Rectal smooth muscle tissue (tissue), 1 donor: ENCODE measurements at regions not wholly inside any gene's neighbourhood (a gene's known extent, or its start where the extent isn't known, plus 50 kb on each side); places are given as distances from the start of the nearest gene placed in this dataset.
"Not testable (repeated sequence)": the region's sequence is repeated elsewhere in the genome, so short reads cannot be mapped to it uniquely, and the experiment has no call there.

Experiments
- H3K27ac ChIP-seq: one replicate; pipeline ENCODE4 v1.7.0; 2013; ENCODE audit warnings: low read depth, low read length, inconsistent platforms
- H3K27me3 ChIP-seq: one replicate; pipeline ENCODE4 v1.7.0; 2013; ENCODE audit warnings: low read length; ENCODE audit not compliant: control insufficient read depth, insufficient read depth
- H3K36me3 ChIP-seq: one replicate; pipeline ENCODE4 v1.7.0; 2013; ENCODE audit warnings: low read length; ENCODE audit not compliant: control insufficient read depth, insufficient read depth
- H3K4me1 ChIP-seq: one replicate; pipeline ENCODE4 v1.7.0; 2013; ENCODE audit warnings: low read length; ENCODE audit not compliant: control insufficient read depth, insufficient read depth
- H3K4me3 ChIP-seq: one replicate; pipeline ENCODE4 v1.7.0; 2013; ENCODE audit warnings: low read length
- H3K9ac ChIP-seq: one replicate; pipeline ENCODE4 v1.7.0; 2013; ENCODE audit warnings: low read length

- H3K9ac ChIP-seq = no peak overlapping the region
- no peaks in the 10 kb centered on the region for H3K27me3 ChIP-seq
- no peak overlapping the region for H3K27ac ChIP-seq
- no peaks in the 10 kb centered on the region for H3K4me1 ChIP-seq
- no peak overlapping the region for H3K4me3 ChIP-seq
- H3K36me3 ChIP-seq = no peaks in the 10 kb centered on the region
Measured at GRCh38 chr3:21234933-21235332, 516.1 kb downstream of the ZNF385D start.

GRCh38 chr3:21229426-21230135 lies 521.4 kb downstream of the ZNF385D start:
- Histone ChIP-seq H3K9ac (no peak overlapping the region), H3K27ac (no peak overlapping the region), H3K4me1 (no peaks in the 10 kb centered on the region), H3K4me3 (no peak overlapping the region), H3K27me3 (no peaks in the 10 kb centered on the region), H3K36me3 (no peaks in the 10 kb centered on the region)

GRCh38 chr3:21226086-21226485 lies 524.9 kb downstream of the ZNF385D start:
- H3K9ac ChIP-seq = no peak overlapping the region
- H3K4me1 ChIP-seq = no peaks in the 10 kb centered on the region
- H3K36me3 ChIP-seq = no peaks in the 10 kb centered on the region
- no peak overlapping the region for H3K27ac ChIP-seq
- no peaks in the 10 kb centered on the region for H3K27me3 ChIP-seq
- H3K4me3 ChIP-seq = no peak overlapping the region

GRCh38 chr3:21220944-21221343 lies 530.1 kb downstream of the ZNF385D start:
- H3K9ac ChIP-seq = no peak overlapping the region
- H3K27me3 ChIP-seq = no peaks in the 10 kb centered on the region
- no peaks in the 10 kb centered on the region for H3K4me1 ChIP-seq
- H3K4me3 ChIP-seq = no peak overlapping the region
- no peaks in the 10 kb centered on the region for H3K36me3 ChIP-seq
- no peak overlapping the region for H3K27ac ChIP-seq

GRCh38 chr3:21216598-21216997 lies 534.4 kb downstream of the ZNF385D start:
- no peaks in the 10 kb centered on the region for H3K36me3 ChIP-seq
- H3K27me3 ChIP-seq = no peaks in the 10 kb centered on the region
- H3K4me3 ChIP-seq = no peak overlapping the region
- H3K9ac ChIP-seq = no peak overlapping the region
- H3K27ac ChIP-seq = no peak overlapping the region
- no peaks in the 10 kb centered on the region for H3K4me1 ChIP-seq

GRCh38 chr3:21204122-21204521 lies 546.9 kb downstream of the ZNF385D start:
- not testable (repeated sequence) for H3K27ac ChIP-seq, H3K4me3 ChIP-seq, H3K27me3 ChIP-seq, H3K9ac ChIP-seq, H3K36me3 ChIP-seq, H3K4me1 ChIP-seq

- Histone ChIP-seq H3K9ac (no peak overlapping the region), H3K27ac (no peak overlapping the region), H3K36me3 (no peaks in the 10 kb centered on the region), H3K27me3 (no peaks in the 10 kb centered on the region), H3K4me3 (no peak overlapping the region), H3K4me1 (no peaks in the 10 kb centered on the region)
Measured at GRCh38 chr3:21195203-21195602, 555.8 kb downstream of the ZNF385D start.

- not testable (repeated sequence) for H3K4me3 ChIP-seq, H3K36me3 ChIP-seq, H3K9ac ChIP-seq, H3K4me1 ChIP-seq, H3K27me3 ChIP-seq, H3K27ac ChIP-seq
Measured at GRCh38 chr3:21194036-21194435, 557.0 kb downstream of the ZNF385D start.

GRCh38 chr3:21188459-21188858 lies 562.6 kb downstream of the ZNF385D start:
- H3K9ac ChIP-seq = no peak overlapping the region
- H3K4me3 ChIP-seq = no peak overlapping the region
- H3K27me3 ChIP-seq = no peaks in the 10 kb centered on the region
- no peaks in the 10 kb centered on the region for H3K36me3 ChIP-seq
- no peaks in the 10 kb centered on the region for H3K4me1 ChIP-seq
- no peak overlapping the region for H3K27ac ChIP-seq

- Histone ChIP-seq H3K4me1 (no peaks in the 10 kb centered on the region), H3K27ac (no peak overlapping the region), H3K27me3 (no peaks in the 10 kb centered on the region), H3K36me3 (no peaks in the 10 kb centered on the region), H3K4me3 (no peak overlapping the region), H3K9ac (no peak overlapping the region)
Measured at GRCh38 chr3:21185816-21186314, 565.1 kb downstream of the ZNF385D start.

GRCh38 chr3:21174461-21174860 lies 576.5 kb downstream of the ZNF385D start:
- no peaks in the 10 kb centered on the region for H3K4me1 ChIP-seq
- no peaks in the 10 kb centered on the region for H3K27me3 ChIP-seq
- no peak overlapping the region for H3K9ac ChIP-seq
- H3K4me3 ChIP-seq = no peak overlapping the region
- no peak overlapping the region for H3K27ac ChIP-seq
- no peaks in the 10 kb centered on the region for H3K36me3 ChIP-seq

- Histone ChIP-seq H3K36me3 (no peaks in the 10 kb centered on the region), H3K9ac (no peak overlapping the region), H3K4me3 (no peak overlapping the region)
Measured at GRCh38 chr3:21170964-21171363, 580.0 kb downstream of the ZNF385D start.

GRCh38 chr3:21169948-21170347 lies 581.1 kb downstream of the ZNF385D start:
- H3K9ac ChIP-seq = no peak overlapping the region
- H3K27ac ChIP-seq = no peak overlapping the region
- H3K36me3 ChIP-seq = no peaks in the 10 kb centered on the region
- H3K27me3 ChIP-seq = no peaks in the 10 kb centered on the region
- H3K4me1 ChIP-seq = no peaks in the 10 kb centered on the region
- no peak overlapping the region for H3K4me3 ChIP-seq

More at GRCh38 chr3:21170964-21171363, 580.0 kb downstream of the ZNF385D start:
- Histone ChIP-seq H3K27ac (no peak overlapping the region), H3K4me1 (no peaks in the 10 kb centered on the region), H3K27me3 (no peaks in the 10 kb centered on the region)
